NCI-H1417 treated with DMSO at 0.1 percent for 48 hours (cell line): ENCODE measurements at regions not wholly inside any gene's neighbourhood (a gene's known extent, or its start where the extent isn't known, plus 50 kb on each side); places are given as distances from the start of the nearest gene placed in this dataset.

Experiments used
- DNase-seq: peaks from one replicate; lab custom pipeline; 2025; lab: John Stamatoyannopoulos, UW

- DNase-seq: no peak
Measured at GRCh38 chr11:106333678-106334077, 256.2 kb downstream of the AASDHPPT start.

- DNase-seq: no peak
Measured at GRCh38 chr11:106344394-106344793, 266.9 kb downstream of the AASDHPPT start.

GRCh38 chr11:106344966-106345365 lies 267.5 kb downstream of the AASDHPPT start:
- DNase-seq: no peak

GRCh38 chr11:106353031-106353430 lies 275.6 kb downstream of the AASDHPPT start:
- DNase-seq: no peak

GRCh38 chr11:106369224-106369623 lies 291.8 kb downstream of the AASDHPPT start:
- DNase-seq: no peak

GRCh38 chr11:106378513-106379179 lies 301.2 kb downstream of the AASDHPPT start:
- no peak for DNase-seq

GRCh38 chr11:106379265-106379664 lies 301.8 kb downstream of the AASDHPPT start:
- no peak for DNase-seq

GRCh38 chr11:106379712-106380111 lies 302.2 kb downstream of the AASDHPPT start:
- no peak for DNase-seq

- DNase-seq: no peak
Measured at GRCh38 chr11:106381895-106382294, 304.4 kb downstream of the AASDHPPT start.

- DNase-seq: no peak
Measured at GRCh38 chr11:106384429-106384828, 307.0 kb downstream of the AASDHPPT start.

GRCh38 chr11:106386519-106386918 lies 309.1 kb downstream of the AASDHPPT start:
- DNase-seq: no peak

GRCh38 chr11:106389101-106389500 lies 311.6 kb downstream of the AASDHPPT start:
- no peak for DNase-seq

- DNase-seq: no peak
Measured at GRCh38 chr11:106390078-106390477, 312.6 kb downstream of the AASDHPPT start.

GRCh38 chr11:106391771-106392420 lies 314.4 kb downstream of the AASDHPPT start:
- DNase-seq: no peak

- no peak for DNase-seq
Measured at GRCh38 chr11:106395716-106396349, 318.4 kb downstream of the AASDHPPT start.

- no peak for DNase-seq
Measured at GRCh38 chr11:106397787-106398501, 320.5 kb downstream of the AASDHPPT start.

- no peak for DNase-seq
Measured at GRCh38 chr11:106398502-106399075, 321.1 kb downstream of the AASDHPPT start.

GRCh38 chr11:106399076-106399511 lies 321.6 kb downstream of the AASDHPPT start:
- no peak for DNase-seq

GRCh38 chr11:106399624-106400023 lies 322.2 kb downstream of the AASDHPPT start:
- no peak for DNase-seq

GRCh38 chr11:106400949-106401570 lies 323.6 kb downstream of the AASDHPPT start:
- DNase-seq: no peak

GRCh38 chr11:106403751-106404150 lies 326.3 kb downstream of the AASDHPPT start:
- no peak for DNase-seq

GRCh38 chr11:106409222-106409621 lies 331.8 kb downstream of the AASDHPPT start:
- no peak for DNase-seq
